Embryonic facial prominence (tissue), 1 donor: ENCODE measurements at regions not wholly inside any gene's neighbourhood (a gene's known extent, or its start where the extent isn't known, plus 50 kb on each side); places are given as distances from the start of the nearest gene placed in this dataset.

Source experiments
- DNase-seq: peaks from one replicate; pipeline ENCODE4 v3.0.0-alpha.2; 2016; ENCODE audit errors: extremely low spot score

DNA sequence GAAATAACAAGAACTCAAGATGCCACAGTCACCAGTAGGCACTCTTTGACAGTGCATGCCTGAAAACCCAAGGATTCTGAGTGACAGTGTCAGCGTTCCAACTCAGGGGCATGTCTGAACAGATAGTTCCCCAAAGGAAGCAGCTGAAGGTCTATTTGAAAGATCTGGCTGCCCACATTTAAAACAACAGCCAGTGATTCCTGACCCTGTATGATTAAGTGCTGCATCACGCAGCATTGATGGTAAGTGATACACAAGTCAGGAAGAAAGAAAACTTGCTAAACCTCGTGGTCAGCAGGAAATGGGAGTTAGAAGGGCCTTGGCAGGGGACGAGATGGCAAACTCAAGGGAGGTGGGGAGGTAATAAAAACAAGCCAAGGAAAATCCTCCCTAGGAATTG is 1013.1 kb downstream of the TYW1 start:
- no peak for DNase-seq

DNA sequence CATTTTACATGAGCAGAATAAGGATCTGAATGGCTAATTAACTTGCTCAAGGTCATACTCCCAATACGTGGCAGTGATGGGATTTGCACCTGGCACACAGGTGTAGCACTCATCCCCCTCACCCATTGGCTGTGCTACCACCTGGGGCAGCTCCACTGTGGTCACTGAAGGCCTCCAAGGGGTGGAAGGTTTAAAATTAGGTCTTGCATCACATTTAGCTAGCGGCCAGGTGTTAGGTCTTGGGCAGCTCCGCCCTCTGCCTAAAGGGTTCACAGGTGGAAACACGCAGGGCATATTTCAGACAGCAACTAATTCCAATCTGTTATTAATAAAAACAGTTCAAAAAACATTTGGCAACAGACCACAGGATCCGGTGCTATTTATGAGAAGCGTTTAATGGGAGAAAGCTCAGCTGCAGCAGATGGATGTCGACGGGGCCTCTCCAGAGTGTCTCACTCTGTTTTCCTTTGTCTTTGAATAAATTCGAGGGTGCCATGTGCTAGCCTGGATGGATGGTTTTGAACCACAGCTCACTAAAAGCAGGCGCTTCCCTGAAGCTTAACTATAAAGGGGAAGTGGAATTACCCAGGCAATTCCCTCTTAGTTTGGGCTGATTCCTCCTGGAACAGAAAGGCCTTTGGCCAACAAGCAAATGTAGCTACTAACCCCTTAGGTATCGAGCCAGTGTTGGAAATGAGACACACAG is 1017.6 kb downstream of the TYW1 start:
- no peak for DNase-seq

DNA sequence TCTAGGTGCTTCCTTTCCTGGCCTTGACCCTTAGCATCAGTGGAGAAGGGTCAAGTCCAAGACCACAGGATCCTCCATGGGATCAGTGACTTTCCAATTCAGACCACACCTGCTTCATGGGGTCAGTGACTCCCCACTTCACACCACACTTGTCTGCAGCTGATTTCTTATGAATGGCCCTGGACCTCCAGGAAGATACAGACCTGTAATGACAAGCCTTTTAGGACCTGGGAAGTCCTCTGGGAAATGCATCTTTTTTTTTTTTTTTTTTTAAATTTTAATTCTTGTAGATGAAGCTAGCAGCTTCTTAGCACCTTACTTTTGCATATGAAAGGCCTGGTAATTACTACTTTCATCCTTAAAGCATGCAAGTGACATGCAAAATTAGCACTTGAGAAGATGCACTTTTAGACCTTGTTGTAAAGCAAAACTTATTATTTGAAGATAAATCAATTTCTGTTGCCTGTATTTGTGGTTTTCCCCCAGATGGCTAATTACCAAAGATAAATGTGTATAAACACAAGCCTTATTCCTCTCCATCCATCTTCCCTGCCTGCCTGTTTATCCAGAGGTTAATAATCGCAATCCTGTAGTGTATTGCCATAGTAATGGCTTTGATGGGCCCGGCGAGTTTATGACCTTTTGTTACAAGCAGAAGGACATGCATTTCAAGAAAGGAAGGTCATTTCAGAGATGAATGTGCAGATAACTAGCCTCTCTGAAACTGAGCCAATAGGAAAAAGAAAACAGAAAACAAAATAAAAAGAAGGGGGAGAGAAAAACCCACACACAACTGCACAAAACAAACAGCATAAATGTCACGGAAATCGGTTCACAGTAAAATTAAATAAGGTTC is 1018.7 kb downstream of the TYW1 start:
- DNase-seq: no peak

DNA sequence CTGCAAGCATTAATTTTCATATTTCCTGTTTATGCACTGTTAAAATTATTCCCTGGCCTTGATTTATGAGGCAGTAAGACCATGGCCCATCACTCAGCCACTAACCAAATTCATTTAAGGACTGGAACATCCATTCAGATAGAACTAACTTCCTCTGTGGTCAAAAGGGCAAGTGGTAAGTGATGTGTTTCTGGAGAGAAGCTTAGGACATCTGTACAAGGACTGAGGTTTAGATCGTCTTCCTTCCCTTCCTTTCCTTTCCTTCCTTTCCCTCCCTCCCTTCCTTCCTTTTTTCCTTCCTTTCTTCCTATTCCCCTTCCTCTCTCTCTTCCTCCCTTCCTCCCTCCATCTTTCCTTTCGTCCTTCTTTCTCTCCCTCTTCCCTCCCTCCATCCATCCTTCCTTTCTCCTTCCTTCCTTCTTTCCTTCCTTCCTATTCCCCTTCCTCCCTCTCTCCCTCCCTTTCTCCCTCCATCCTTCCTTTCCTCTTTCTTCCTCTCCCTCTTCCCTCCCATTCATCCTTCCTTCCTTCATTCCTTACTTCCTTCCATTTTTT is 1019.4 kb downstream of the TYW1 start:
- DNase-seq: no peak

DNA sequence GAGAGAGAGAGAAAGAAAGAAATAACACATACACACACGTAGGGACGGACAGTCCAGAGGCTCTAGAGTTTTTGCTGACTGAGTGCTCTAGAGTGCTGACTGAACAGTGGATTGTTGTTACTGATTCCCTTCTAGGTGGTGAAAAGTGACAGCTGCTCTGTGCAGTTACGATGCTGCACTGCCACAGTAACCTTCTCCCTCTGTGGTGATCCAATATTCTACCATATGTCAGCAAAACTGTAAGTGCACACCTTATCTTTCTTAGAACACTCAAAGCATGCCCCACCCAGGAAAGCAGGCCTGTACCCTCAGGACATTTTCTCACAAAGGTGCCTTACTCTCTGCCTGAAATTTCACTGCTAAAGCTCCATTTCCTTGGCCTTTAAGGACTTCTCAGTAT is 1023.5 kb downstream of the TYW1 start:
- no peak for DNase-seq

DNA sequence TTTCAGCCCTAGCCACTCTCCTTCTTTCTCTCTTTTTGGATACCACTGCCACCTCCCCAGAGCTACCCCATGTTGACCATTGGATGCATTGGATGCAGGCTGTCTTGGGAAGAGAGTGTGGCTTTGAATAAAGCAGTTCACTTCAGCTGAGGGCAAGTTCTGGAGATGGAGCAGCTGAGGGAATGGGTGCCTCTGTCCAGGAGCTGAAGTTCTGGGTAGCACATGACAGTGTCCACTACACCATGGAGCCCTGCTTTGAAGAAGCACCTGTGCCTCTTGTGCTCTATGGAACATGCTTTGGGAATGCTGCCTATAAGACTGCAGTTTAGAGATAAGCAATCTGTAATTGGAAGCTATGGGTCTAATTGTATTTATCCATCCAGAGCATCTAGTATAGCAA is 1028.7 kb downstream of the TYW1 start:
- no peak for DNase-seq

DNA sequence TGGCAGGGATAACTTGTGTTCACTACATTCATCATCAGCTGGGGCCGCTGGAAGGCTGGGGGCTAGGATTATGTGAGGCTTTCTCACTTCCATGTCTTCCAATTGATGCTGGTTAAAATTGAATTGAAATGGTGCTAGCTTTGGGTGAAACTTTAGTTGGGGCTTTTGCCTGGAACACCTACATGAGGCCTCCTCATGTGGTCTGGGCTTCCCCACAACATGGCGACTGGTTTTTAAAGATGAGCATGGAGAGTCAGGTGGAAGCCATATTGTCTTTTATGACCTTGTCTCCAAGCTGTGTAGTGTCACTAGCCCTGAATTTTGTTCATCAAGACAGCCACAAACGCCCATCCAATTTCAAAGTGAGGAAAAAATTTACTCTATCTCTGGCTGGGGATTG is 1033.9 kb downstream of the TYW1 start:
- DNase-seq: no peak

DNA sequence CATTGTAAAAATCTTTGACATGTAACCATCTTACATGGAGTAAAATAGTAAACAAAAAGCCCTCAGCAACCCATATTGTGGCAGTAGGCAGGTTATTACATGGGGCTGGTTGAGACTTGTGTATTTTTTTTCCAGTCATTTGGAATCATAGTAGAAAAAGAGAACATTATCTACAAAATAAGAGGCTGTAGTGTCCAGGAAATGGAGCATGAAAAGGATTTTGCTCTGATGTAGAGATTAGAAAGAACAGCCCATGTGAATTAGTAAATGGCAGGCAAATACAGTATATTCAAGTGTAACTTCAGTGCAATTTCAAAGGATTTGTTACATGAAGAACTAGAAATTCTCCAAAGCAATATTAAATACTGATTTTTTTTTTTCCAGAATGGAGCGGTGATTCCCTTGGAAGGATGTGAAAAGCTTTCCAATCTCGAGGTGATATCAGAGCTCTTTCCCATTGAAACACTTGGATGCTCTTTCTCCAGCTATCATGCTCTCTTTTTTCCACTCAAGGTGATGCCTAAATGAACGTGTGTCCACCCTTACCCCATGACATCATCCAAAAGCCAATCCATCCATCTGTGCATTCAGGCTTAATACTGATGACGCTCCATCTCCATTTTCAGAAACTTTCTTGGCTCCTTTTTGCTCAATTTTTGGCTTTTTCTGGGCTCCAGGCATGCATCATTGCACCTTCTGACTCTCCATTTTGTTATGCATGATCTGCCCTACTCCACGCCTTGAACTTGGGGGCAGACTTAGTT is 1034.7 kb downstream of the TYW1 start:
- DNase-seq: no peak

DNA sequence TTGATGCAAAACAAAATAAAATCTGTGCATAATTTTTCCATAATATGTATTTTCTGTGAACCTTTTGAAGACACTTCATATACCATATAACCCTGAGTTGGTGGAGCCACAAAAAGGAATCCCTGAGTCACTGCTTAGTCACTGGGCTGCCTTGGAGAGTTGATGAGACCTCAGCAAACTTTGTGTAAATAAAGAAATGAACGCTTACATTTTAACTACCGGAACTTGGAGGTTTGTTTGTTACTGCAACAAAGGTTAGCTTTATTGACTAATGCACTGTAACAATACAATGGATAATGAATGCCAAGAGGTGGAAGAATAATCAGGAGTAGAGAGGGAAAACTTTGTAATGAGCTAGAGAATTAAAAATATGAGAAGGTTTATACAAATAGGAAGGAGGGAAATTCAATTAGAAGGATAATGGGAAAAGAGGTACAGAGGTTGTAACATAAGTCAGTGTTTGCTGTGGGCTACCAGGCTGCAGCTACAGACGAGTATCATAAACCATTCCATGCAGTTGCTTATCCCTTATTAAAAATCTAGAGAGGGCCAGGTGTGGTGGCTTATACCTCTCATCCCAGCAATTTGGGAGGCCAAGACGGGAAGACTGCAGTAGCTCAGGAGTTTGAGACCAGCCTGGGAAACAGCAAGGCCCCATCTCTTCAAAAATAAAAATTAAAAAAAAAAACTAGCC is 1042.1 kb downstream of the TYW1 start:
- DNase-seq: no peak

DNA sequence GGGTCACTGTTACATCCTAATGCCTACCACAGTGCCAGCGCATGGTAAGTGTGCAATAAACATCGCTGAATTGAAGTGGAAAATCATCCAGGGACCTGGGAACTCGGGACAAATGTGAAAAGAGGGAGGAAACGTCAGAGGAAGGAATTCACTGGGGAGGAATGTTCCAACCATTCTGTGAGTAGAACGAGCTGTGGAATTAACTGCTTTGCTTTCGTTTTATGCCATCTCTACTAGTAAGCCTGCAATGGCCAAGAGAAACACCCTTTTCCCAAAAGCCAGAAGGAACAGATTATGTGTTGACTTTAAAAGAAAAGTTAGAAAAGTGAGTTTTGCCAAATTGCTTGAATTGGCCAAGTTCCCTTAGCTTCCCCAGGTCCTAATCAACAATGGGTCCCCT is 1044.9 kb downstream of the TYW1 start:
- no peak for DNase-seq

DNA sequence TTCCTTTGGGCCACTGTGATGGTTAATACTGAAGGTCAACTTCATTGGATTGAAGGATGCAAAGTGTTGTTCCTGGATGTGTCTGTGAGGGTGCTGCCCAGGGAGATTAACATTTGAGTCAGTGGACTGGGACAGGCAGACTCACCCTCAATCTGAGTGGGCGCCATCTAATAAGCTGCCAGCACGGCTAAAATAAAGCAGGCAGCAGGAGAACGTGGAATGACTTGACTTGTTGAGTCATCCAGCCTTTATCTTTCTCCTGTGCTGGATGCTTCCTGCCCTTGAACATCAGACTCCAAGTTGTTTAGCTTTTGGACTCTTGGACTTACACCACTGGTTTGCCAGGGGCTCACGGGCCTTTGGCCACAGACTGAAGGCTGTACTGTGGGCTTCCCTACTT is 1046.9 kb downstream of the TYW1 start:
- no peak for DNase-seq

DNA sequence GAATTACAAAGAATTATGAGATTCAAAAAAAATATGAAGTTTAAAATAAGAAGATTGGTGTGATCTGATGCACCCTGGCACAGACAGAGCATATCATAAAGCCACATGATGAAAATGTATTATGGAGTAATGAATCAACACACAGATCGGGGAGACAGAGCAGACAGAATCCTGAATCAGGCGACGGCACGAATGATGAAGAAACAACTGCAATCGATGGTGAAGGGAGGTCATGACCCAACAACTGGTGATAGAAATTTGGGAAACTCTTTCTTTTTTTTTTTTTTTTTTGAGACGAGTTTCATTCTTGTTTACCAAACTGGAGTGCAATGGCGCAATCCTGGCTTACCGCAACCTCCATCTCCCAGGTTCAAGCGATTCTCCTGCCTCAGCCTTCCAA is 1054.0 kb downstream of the TYW1 start:
- no peak for DNase-seq

DNA sequence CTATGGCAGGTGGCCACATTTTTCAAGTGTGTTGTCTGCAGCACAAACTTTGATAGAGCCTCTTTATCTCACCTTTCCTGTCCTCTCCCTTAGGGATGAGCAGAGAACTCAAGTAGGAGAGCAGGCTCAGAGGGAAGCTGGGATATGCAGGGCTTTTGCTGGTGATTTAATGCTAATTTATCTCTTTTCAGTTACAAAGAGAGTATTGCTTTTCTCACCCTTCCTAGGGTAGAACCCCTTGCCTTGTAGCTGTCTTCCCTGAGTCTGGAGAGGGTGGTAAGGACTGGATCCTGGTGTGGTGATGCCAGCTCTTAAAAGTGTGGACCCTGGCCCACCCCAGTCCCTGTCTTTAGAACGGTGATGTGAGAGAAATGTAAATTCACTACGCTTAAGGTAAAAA is 1061.4 kb downstream of the TYW1 start:
- DNase-seq: no peak

DNA sequence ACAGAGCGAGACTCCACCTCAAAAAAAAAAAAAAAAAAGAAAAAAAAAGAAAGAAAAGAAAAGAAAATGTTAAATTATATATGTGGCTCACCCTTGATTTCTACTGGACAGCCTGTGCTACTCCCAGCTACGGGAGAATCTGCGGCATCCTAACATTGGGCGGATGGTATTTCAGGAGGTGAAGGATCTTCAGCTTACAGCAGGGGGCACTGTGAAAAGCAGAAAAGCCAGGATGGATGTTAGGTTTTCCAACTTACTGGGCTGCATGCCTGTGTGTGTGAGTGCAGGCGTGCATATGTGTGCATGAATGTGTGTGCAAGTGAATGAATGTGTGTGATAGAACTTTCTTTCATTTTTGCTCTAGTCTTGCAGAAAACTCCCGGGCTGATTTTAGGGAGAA is 1066.5 kb downstream of the TYW1 start:
- no peak for DNase-seq

DNA sequence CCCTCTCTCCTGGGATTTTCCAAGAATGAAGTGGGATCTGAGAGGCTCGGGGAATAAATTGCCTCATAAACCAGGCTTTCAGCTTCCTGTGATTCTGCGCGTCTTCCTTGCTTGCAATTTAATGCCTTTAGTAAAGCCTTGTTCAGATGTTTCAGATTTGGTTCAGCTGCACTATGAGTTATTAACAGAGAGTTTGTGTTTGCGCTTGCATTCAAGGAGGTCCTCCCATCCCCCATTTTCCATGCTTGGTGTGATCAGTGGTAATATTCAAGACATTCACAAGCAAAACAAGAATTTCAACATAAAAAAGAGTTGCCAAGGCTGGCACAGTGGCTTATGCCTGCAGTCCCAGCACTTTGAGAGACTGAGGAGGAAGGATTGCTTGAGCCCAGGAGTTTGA is 1068.9 kb downstream of the TYW1 start:
- DNase-seq: no peak

DNA sequence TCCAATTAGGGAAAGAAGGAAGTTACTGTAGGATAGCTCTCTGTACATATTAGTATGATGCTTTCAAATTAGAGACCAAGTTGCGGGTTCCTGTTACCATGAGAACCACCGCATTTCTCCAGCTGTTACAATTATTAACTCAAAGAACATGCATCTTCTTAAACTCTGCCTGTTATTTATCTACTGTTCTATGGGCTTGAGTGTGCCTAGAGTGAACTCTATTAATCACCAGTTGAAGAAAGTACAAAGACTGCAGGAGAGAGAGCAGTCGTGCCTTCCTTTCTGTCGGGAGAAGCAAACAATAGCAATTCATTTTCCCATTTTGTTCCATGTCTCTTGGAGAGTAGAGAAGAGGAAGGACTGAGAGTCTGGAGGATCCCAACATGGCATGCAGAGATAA is 1071.2 kb downstream of the TYW1 start:
- no peak for DNase-seq

DNA sequence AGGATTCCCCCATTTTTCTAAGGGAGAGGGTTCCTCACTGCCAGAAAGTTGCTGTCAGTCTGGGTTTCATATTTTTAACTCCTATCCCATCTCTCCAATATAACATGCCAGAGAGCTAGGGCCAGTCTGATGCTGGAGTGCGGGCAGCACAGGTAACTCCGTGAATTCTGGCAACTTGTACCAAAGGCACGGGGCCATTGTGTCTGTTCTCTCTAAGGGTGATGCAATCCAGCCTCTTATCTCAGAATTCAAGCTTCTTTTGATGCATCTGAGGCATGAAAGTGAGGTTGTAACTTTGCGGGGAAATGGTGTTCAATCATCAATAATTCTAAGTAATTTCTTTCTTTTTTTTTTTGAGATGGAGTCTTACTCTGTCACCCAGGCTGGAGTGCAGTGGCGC is 1074.4 kb downstream of the TYW1 start:
- DNase-seq: no peak

DNA sequence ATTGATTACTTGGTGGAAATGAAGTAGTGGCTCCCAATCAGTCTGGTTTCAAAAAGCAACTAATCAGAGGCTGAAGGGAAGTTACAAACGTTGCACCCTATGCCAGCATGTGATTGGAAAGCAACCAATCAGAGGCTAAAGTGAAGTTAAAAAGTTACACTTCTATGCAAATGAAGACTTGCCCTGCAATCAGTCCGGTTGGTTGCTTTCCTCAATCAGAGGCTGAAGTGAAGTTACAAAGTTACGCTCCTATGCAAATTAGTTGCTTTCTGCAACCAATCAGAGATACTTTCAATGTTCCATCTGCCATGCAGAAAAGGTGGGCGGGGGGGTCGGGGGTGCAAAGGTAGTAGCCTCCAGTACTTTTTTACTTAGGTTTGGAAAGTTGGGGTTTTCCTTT is 1077.1 kb downstream of the TYW1 start:
- no peak for DNase-seq

DNA sequence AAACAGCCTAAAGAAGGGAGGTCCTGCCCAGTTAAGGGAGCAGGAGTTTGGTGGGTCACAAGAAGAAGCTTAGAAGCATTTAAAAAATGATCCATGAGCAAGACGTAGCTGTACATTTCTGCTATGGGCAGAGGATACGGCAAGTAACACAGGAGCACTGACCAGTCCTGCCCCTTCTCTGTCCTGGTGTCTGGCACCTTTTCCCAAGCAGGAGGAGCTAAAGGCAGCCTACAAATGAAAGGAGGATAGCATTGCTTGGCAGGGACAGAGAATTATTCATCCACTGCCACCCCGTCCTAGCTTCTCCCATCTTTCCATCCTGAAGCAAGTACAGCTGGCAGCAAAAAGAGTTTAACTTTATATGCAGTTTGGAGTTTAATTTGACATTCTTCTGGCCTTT is 1077.6 kb downstream of the TYW1 start:
- no peak for DNase-seq

DNA sequence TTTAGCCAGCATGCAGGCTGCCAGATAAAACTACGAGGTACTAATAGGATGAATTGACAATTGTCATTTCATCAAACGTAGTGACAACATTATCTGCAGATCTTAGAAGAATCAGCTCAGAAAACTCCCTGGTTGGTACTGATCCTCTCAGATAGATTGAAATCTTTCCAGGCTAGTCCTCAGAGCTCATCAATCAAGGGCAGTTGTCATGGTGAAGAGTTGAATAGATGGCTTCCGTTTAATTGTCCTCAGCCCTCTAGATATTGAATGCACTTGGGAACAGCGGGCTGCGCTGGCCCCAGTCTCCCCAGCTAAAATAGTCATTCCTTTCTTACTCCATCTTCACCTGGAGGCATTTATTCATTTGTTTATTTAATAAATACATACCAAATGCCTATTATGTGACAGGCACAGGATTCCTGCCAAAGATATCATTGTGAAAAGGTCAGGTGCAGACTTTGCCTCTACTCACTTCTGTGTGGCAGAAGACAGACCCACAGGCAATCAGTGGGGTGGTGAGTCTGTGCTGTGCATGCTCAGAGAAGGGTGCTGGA is 1081.6 kb downstream of the TYW1 start:
- DNase-seq: no peak
